GM10248 (cell line): ENCODE measurements at regions not wholly inside any gene's neighbourhood (a gene's known extent, or its start where the extent isn't known, plus 50 kb on each side); places are given as distances from the start of the nearest gene placed in this dataset.

Source experiments
- CTCF ChIA-PET: fragments of 300-600 bp; sonication (Branson Sonifier 250); formaldehyde crosslinking; extraction: SDS; loops from one replicate; lab custom pipeline; 2021; ENCODE audit warnings: antibody characterized with exemption; lab: Yijun Ruan, JAX
- POLR2A ChIA-PET: fragments of 350-650 bp; sonication (Branson Sonifier 250); formaldehyde crosslinking; extraction: SDS; loops from one replicate; lab custom pipeline; 2020; ENCODE audit warnings: antibody characterized with exemption; lab: Yijun Ruan, JAX
- DNase-seq: peaks from one replicate; pipeline ENCODE4 v3.0.0; 2012; ENCODE audit errors: extremely low spot score
- CTCF ChIP-seq: IDR thresholded peaks from 2 replicates; pipeline ENCODE4 v1.5.1; 2012; ENCODE audit warnings: mild to moderate bottlenecking, low read depth; ENCODE audit errors: extremely low read depth, missing control alignments, control extremely low read depth

- ChIA-PET POLR2A (no interaction called here), CTCF (interaction anchor here (0.7 to 0.9 kb wide), 3 partner anchors 11 to 35 kb away, joined by 3 to 4 read pairs (median 3); no protein-coding TSS in a partner anchor)
- no peak for TF ChIP-seq CTCF
- no peak for DNase-seq
Observed at GRCh38 chr6:88529726-88530125, 363.6 kb upstream of the CNR1 start.

- TF ChIP-seq CTCF = no peak
- ChIA-PET POLR2A (no interaction called here), CTCF (no interaction called here)
- no peak for DNase-seq
Observed at GRCh38 chr6:88520445-88520844, 354.3 kb upstream of the CNR1 start.

- CTCF ChIA-PET = interaction anchor here (1.4 kb wide), 1 partner anchor 12 kb away, joined by 5 read pairs; no protein-coding TSS in a partner anchor
- POLR2A ChIA-PET = interaction anchor here (0.5 kb wide), 1 partner anchor 36 kb away, joined by 3 read pairs; no protein-coding TSS in a partner anchor
Observed at GRCh38 chr6:88520017-88520338, 353.8 kb upstream of the CNR1 start.

GRCh38 chr6:88519301-88520016 is 353.3 kb upstream of the CNR1 start:
- ChIA-PET POLR2A (interaction anchor here (0.5 kb wide), 1 partner anchor 37 kb away, joined by 3 read pairs; no protein-coding TSS in a partner anchor), CTCF (interaction anchor here (0.7 to 1.5 kb wide), 3 partner anchors 10 to 13 kb away, joined by 3 to 5 read pairs (median 4); no protein-coding TSS in a partner anchor)
- no peak for DNase-seq
- no peak for TF ChIP-seq CTCF

More at GRCh38 chr6:88520017-88520338, 353.8 kb upstream of the CNR1 start:
- DNase-seq = no peak
- TF ChIP-seq CTCF = no peak

- ChIA-PET POLR2A (no interaction called here), CTCF (interaction anchor here (0.9 kb wide), 1 partner anchor 22 kb away, joined by 3 read pairs; no protein-coding TSS in a partner anchor)
- TF ChIP-seq CTCF = no peak
- no peak for DNase-seq
Observed at GRCh38 chr6:88517737-88518136, 351.6 kb upstream of the CNR1 start.

GRCh38 chr6:88513920-88514319 is 347.8 kb upstream of the CNR1 start:
- no peak for DNase-seq
- CTCF ChIA-PET = interaction anchor here (0.7 to 4.2 kb wide), 4 partner anchors 9 to 267 kb away, joined by 3 to 13 read pairs (median 5); no protein-coding TSS in a partner anchor
- POLR2A ChIA-PET = no interaction called here
- TF ChIP-seq CTCF = no peak
